Naive thymus-derived CD4-positive, alpha-beta T cell (primary cell): ENCODE measurements at regions not wholly inside any gene's neighbourhood (a gene's known extent, or its start where the extent isn't known, plus 50 kb on each side); places are given as distances from the start of the nearest gene placed in this dataset.

Experiments used
- ATAC-seq: fragments of 150-1000 bp; cut with Tn5 transposase; 2 replicates; pipeline ENCODE4 v1.10.0; 2021; ENCODE audit warnings: mild to moderate bottlenecking, moderate library complexity
- CTCF ChIA-PET: fragments of 350-600 bp; sonication (Branson Sonifier 250); formaldehyde crosslinking; loops from one replicate; lab custom pipeline; 2021; ENCODE audit warnings: antibody characterized with exemption; lab: Charles Lee
- POLR2A ChIA-PET: fragments of 350-600 bp; sonication (Branson Sonifier 250); formaldehyde crosslinking; loops from one replicate; lab custom pipeline; 2021; ENCODE audit warnings: antibody characterized with exemption, inconsistent platforms; lab: Charles Lee
- DNase-seq, 9 donors: peaks; one replicate each; pipeline versions ENCODE4 v3.0.0 to v3.0.0-alpha.2; 2020 to 2022; ENCODE audit warnings: mixed read lengths in 1 of 9
- H3K27ac ChIP-seq: one replicate; pipeline ENCODE4 v1.7.0; 2013; ENCODE audit warnings: mild to moderate bottlenecking, low read depth, low read length, moderate library complexity
- H3K27me3 ChIP-seq, 2 donors: one replicate each; pipeline ENCODE4 v1.7.0; 2013; ENCODE audit warnings: low read length in 2 of 2, mild to moderate bottlenecking in 2 of 2, moderate library complexity in 2 of 2; ENCODE audit not compliant: control insufficient read depth in 2 of 2, insufficient read depth in 2 of 2
- H3K36me3 ChIP-seq, 3 experiments: 1 replicate in 2 of 3; 2 replicates in 1 of 3; pipeline ENCODE4 v1.7.0; 2013; ENCODE audit warnings: low read length in 3 of 3, mild to moderate bottlenecking in 3 of 3, moderate library complexity in 1 of 3; ENCODE audit not compliant: insufficient read depth in 3 of 3, control insufficient read depth in 2 of 3
- H3K4me1 ChIP-seq, 2 donors: one replicate each; pipeline ENCODE4 v1.7.0; 2013; ENCODE audit warnings: low read length in 2 of 2, mild to moderate bottlenecking in 2 of 2, moderate library complexity in 1 of 2; ENCODE audit not compliant: control insufficient read depth in 2 of 2, insufficient read depth in 2 of 2
- H3K4me3 ChIP-seq: 2 replicates; pipeline ENCODE4 v1.7.0; 2013; ENCODE audit warnings: mild to moderate bottlenecking, low read length
- H3K9me3 ChIP-seq, 3 experiments: 1 replicate in 2 of 3; 2 replicates in 1 of 3; pipeline ENCODE4 v1.7.0; 2013; ENCODE audit warnings: low read length in 3 of 3; ENCODE audit not compliant: control insufficient read depth in 2 of 3
- H3K27ac Mint-ChIP-seq, 9 donors: one replicate each; pipeline ENCODE4 v1.8.0; 2020 to 2022; ENCODE audit warnings: mixed read lengths in 9 of 9, mild to moderate bottlenecking in 8 of 9, moderate library complexity in 5 of 9, inconsistent platforms in 2 of 9
- H3K27me3 Mint-ChIP-seq, 5 donors: one replicate each; pipeline ENCODE4 v1.8.0; 2021 to 2022; ENCODE audit warnings: mixed read lengths in 5 of 5, mild to moderate bottlenecking in 1 of 5
- H3K36me3 Mint-ChIP-seq, 5 donors: one replicate each; pipeline ENCODE4 v1.8.0; 2020 to 2022; ENCODE audit warnings: mixed read lengths in 5 of 5, mild to moderate bottlenecking in 3 of 5, inconsistent platforms in 1 of 5
- H3K4me1 Mint-ChIP-seq, 7 donors: one replicate each; pipeline ENCODE4 v1.8.0; 2020 to 2022; ENCODE audit warnings: mixed read lengths in 7 of 7, mild to moderate bottlenecking in 3 of 7, inconsistent platforms in 1 of 7
- H3K4me3 Mint-ChIP-seq, 10 donors: one replicate each; pipeline ENCODE4 v1.8.0; 2020 to 2022; ENCODE audit warnings: mild to moderate bottlenecking in 10 of 10, mixed read lengths in 10 of 10, moderate library complexity in 6 of 10, inconsistent platforms in 2 of 10
- H3K9me3 Mint-ChIP-seq, 11 donors: one replicate each; pipeline ENCODE4 v1.8.0; 2020 to 2022; ENCODE audit warnings: mixed read lengths in 11 of 11, mild to moderate bottlenecking in 4 of 11, inconsistent platforms in 1 of 11, moderate library complexity in 1 of 11
- intact Hi-C, 2 donors: fragments of 100-400 bp; cut with micrococcal nuclease; formaldehyde crosslinking; loops; one replicate each; pipeline ENCODE4 v1.15.1; 2023

GRCh38 chr6:104505838-104506237 lies 353.9 kb downstream of the HACE1 start:
- H3K36me3 Mint-ChIP-seq = no peaks in the 10 kb centered on the region

GRCh38 chr6:104500265-104500664 lies 359.5 kb downstream of the HACE1 start:
- Histone ChIP-seq H3K4me1 (no peaks in the 10 kb centered on the region), H3K36me3 (no peaks in the 10 kb centered on the region), H3K4me3 (no peak overlapping the region), H3K9me3 (no peaks in the 10 kb centered on the region), H3K27ac (no peak overlapping the region), H3K27me3 (no peaks in the 10 kb centered on the region)
- ATAC-seq = no peak
- H3K36me3 Mint-ChIP-seq = no peaks in the 10 kb centered on the region
- peaks cover 0 to 5% (median 0%) of the 10 kb centered on the region in 11 donors for H3K9me3 Mint-ChIP-seq
- peaks cover 0 to 5% (median 4%) of the 10 kb centered on the region in 5 donors for H3K27me3 Mint-ChIP-seq
- ChIA-PET CTCF (no interaction called here), POLR2A (no interaction called here)
- H3K4me1 Mint-ChIP-seq = no peaks in the 10 kb centered on the region
- H3K27ac Mint-ChIP-seq = no peak overlapping the region
- H3K4me3 Mint-ChIP-seq = no peak overlapping the region
- no peak for DNase-seq
- intact Hi-C loops = no loop called here

More at GRCh38 chr6:104505838-104506237, 353.9 kb downstream of the HACE1 start:
- Mint-ChIP-seq H3K4me3 (no peak overlapping the region), H3K27ac (no peak overlapping the region), H3K27me3 (peaks cover 0 to 11% (median 9%) of the 10 kb centered on the region in 5 donors), H3K4me1 (no peaks in the 10 kb centered on the region), H3K9me3 (peaks cover 0 to 2% (median 0%) of the 10 kb centered on the region in 11 donors)
- Histone ChIP-seq H3K4me3 (no peak overlapping the region), H3K9me3 (no peaks in the 10 kb centered on the region), H3K36me3 (no peaks in the 10 kb centered on the region), H3K4me1 (no peaks in the 10 kb centered on the region), H3K27me3 (no peaks in the 10 kb centered on the region), H3K27ac (no peak overlapping the region)
- CTCF ChIA-PET = no interaction called here
- DNase-seq (no peak), ATAC-seq (no peak)
- POLR2A ChIA-PET = no interaction called here
- intact Hi-C loops = no loop called here

GRCh38 chr6:104486035-104486434 lies 373.7 kb downstream of the HACE1 start:
- POLR2A ChIA-PET = no interaction called here
- Histone ChIP-seq H3K9me3 (no peaks in the 10 kb centered on the region), H3K4me3 (no peak overlapping the region), H3K27me3 (no peaks in the 10 kb centered on the region), H3K4me1 (no peaks in the 10 kb centered on the region), H3K27ac (no peak overlapping the region), H3K36me3 (no peaks in the 10 kb centered on the region)
- Mint-ChIP-seq H3K36me3 (no peaks in the 10 kb centered on the region), H3K9me3 (peaks cover 0 to 3% (median 0%) of the 10 kb centered on the region in 11 donors), H3K4me3 (no peak overlapping the region), H3K27me3 (peaks cover 0 to 11% (median 6%) of the 10 kb centered on the region in 5 donors), H3K4me1 (no peaks in the 10 kb centered on the region), H3K27ac (no peak overlapping the region)
- CTCF ChIA-PET = no interaction called here
- DNase-seq (no peak), ATAC-seq (no peak)
- intact Hi-C loops = no loop called here

- no peak overlapping the region for H3K27ac Mint-ChIP-seq
- ChIA-PET POLR2A (no interaction called here), CTCF (no interaction called here)
- no peak for DNase-seq
- no peaks in the 10 kb centered on the region for H3K36me3 ChIP-seq
- no peak overlapping the region for H3K4me3 Mint-ChIP-seq
- H3K9me3 ChIP-seq = no peaks in the 10 kb centered on the region
- H3K36me3 Mint-ChIP-seq = no peaks in the 10 kb centered on the region
- no peak for ATAC-seq
- H3K9me3 Mint-ChIP-seq = peaks cover 0 to 3% (median 0%) of the 10 kb centered on the region in 11 donors
- H3K27ac ChIP-seq = no peak overlapping the region
- no peaks in the 10 kb centered on the region for H3K4me1 ChIP-seq
- H3K4me1 Mint-ChIP-seq = no peaks in the 10 kb centered on the region
- intact Hi-C loops = no loop called here
- no peak overlapping the region for H3K4me3 ChIP-seq
- peaks cover 0 to 11% (median 6%) of the 10 kb centered on the region in 5 donors for H3K27me3 Mint-ChIP-seq
- H3K27me3 ChIP-seq = no peaks in the 10 kb centered on the region
Measured at GRCh38 chr6:104484626-104485025, 375.1 kb downstream of the HACE1 start.

GRCh38 chr6:104484191-104484590 lies 375.5 kb downstream of the HACE1 start:
- no peaks in the 10 kb centered on the region for H3K36me3 ChIP-seq
- no peaks in the 10 kb centered on the region for H3K4me1 ChIP-seq
- H3K27ac Mint-ChIP-seq = peak overlapping the region in 1 of 9 donors; percentile 41
- DNase-seq = no peak
- intact Hi-C loops = no loop called here
- H3K9me3 Mint-ChIP-seq = peaks cover 0 to 2% (median 0%) of the 10 kb centered on the region in 11 donors
- ChIA-PET CTCF (no interaction called here), POLR2A (no interaction called here)
- no peaks in the 10 kb centered on the region for H3K4me1 Mint-ChIP-seq
- peaks cover 0 to 10% (median 6%) of the 10 kb centered on the region in 5 donors for H3K27me3 Mint-ChIP-seq
- no peak for ATAC-seq
- no peaks in the 10 kb centered on the region for H3K27me3 ChIP-seq
- H3K27ac ChIP-seq = no peak overlapping the region
- H3K9me3 ChIP-seq = no peaks in the 10 kb centered on the region
- no peaks in the 10 kb centered on the region for H3K36me3 Mint-ChIP-seq
- H3K4me3 Mint-ChIP-seq = no peak overlapping the region
- H3K4me3 ChIP-seq = no peak overlapping the region

- CTCF ChIA-PET = no interaction called here
- Mint-ChIP-seq H3K4me3 (no peak overlapping the region), H3K36me3 (no peaks in the 10 kb centered on the region), H3K4me1 (no peaks in the 10 kb centered on the region), H3K9me3 (no peaks in the 10 kb centered on the region), H3K27ac (no peak overlapping the region), H3K27me3 (peaks cover 0 to 9% (median 0%) of the 10 kb centered on the region in 5 donors)
- ATAC-seq (no peak), DNase-seq (no peak)
- no peak overlapping the region for H3K4me3 ChIP-seq
- POLR2A ChIA-PET = no interaction called here
- intact Hi-C loops = no loop called here
- no peaks in the 10 kb centered on the region for H3K27me3 ChIP-seq
- no peaks in the 10 kb centered on the region for H3K4me1 ChIP-seq
- H3K9me3 ChIP-seq = no peaks in the 10 kb centered on the region
- no peaks in the 10 kb centered on the region for H3K36me3 ChIP-seq
- H3K27ac ChIP-seq = no peak overlapping the region
Measured at GRCh38 chr6:104483225-104483834, 376.4 kb downstream of the HACE1 start.

- peaks cover 0 to 19% (median 2%) of the 10 kb centered on the region in 5 donors for H3K27me3 Mint-ChIP-seq
- H3K9me3 Mint-ChIP-seq = peaks cover 0 to 4% (median 0%) of the 10 kb centered on the region in 11 donors
- H3K27me3 ChIP-seq = no peaks in the 10 kb centered on the region
- no peak overlapping the region for H3K4me3 ChIP-seq
- ATAC-seq (no peak), DNase-seq (no peak)
- H3K4me3 Mint-ChIP-seq = no peak overlapping the region
- H3K9me3 ChIP-seq = no peaks in the 10 kb centered on the region
- no peaks in the 10 kb centered on the region for H3K36me3 Mint-ChIP-seq
- H3K27ac Mint-ChIP-seq = no peak overlapping the region
- ChIA-PET POLR2A (no interaction called here), CTCF (no interaction called here)
- H3K4me1 Mint-ChIP-seq = no peaks in the 10 kb centered on the region
- H3K27ac ChIP-seq = no peak overlapping the region
- no peaks in the 10 kb centered on the region for H3K4me1 ChIP-seq
- H3K36me3 ChIP-seq = no peaks in the 10 kb centered on the region
- intact Hi-C loops = no loop called here
Measured at GRCh38 chr6:104477569-104477968, 382.1 kb downstream of the HACE1 start.
